Ascending aorta (tissue), 2 donors: ENCODE measurements at regions not wholly inside any gene's neighbourhood (a gene's known extent, or its start where the extent isn't known, plus 50 kb on each side); places are given as distances from the start of the nearest gene placed in this dataset.

Experiments
- DNase-seq, 2 donors: peaks; one replicate each; pipeline ENCODE4 v3.0.0-alpha.2; 2019; ENCODE audit warnings: low spot score in 2 of 2
- H3K27ac ChIP-seq, 2 donors: fragments of 200-600 bp; sonication (generic); one replicate each; pipeline ENCODE4 v1.5.1; 2016 to 2017; ENCODE audit warnings: mild to moderate bottlenecking in 1 of 2
- H3K27me3 ChIP-seq: fragments of 200-600 bp; sonication (generic); one replicate; pipeline ENCODE4 v1.5.1; 2017
- H3K36me3 ChIP-seq, 2 donors: fragments of 200-600 bp; sonication (generic); one replicate each; pipeline ENCODE4 v1.5.1; 2016
- H3K4me1 ChIP-seq, 2 donors: fragments of 200-600 bp; sonication (generic); one replicate each; pipeline ENCODE4 v1.5.1; 2016 to 2017; ENCODE audit warnings: mild to moderate bottlenecking in 1 of 2
- H3K4me3 ChIP-seq, 2 donors: fragments of 200-600 bp; sonication (generic); one replicate each; pipeline ENCODE4 v1.5.1; 2016 to 2017; ENCODE audit warnings: mild to moderate bottlenecking in 1 of 2
- H3K9me3 ChIP-seq, 2 donors: fragments of 200-600 bp; sonication (generic); one replicate each; pipeline ENCODE4 v1.5.1; 2016
- intact Hi-C: fragments of 100-400 bp; cut with DNase I; formaldehyde crosslinking; loops from one replicate; pipeline ENCODE4 v1.15.1; 2023
- TF ChIP-seq, protein P1 (sequence below), 3 experiments: fragments of 200-600 bp in 2 of 3; fragments of 450-650 bp in 1 of 3; sonication (generic) in 2 of 3; IDR thresholded peaks; one replicate each; pipeline ENCODE4 v1.5.1; 2016 to 2019; ENCODE audit warnings: antibody characterized with exemption in 3 of 3, mild to moderate bottlenecking in 1 of 3, moderate library complexity in 1 of 3

DNA sequence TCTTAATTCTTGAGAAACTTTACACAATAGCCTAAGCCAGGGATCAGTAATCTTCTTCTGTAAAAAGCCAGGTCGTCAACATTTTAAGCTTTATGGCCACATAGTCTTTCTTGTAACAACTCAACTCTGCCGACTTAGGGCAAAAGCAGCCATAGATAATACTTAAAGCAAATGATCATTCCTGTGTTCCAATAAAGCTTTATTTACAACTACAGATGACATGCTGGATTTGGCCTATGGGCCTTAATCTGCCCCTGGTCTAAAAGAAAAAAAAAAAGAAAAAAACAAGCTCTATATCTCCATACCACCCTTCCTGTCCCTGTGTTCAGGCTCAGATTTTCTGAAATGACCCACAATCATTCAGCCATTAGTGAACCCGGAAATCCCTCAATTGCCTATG lies 220.3 kb downstream of the ENC1 start:
- Histone ChIP-seq H3K9me3 (no peaks in the 10 kb centered on the region), H3K4me1 (no peaks in the 10 kb centered on the region), H3K27ac (no peak overlapping the region), H3K36me3 (no peaks in the 10 kb centered on the region), H3K4me3 (no peak overlapping the region), H3K27me3 (no peaks in the 10 kb centered on the region)
- intact Hi-C loops: no loop called here
- no peak for DNase-seq
- TF ChIP-seq, protein P1, sequence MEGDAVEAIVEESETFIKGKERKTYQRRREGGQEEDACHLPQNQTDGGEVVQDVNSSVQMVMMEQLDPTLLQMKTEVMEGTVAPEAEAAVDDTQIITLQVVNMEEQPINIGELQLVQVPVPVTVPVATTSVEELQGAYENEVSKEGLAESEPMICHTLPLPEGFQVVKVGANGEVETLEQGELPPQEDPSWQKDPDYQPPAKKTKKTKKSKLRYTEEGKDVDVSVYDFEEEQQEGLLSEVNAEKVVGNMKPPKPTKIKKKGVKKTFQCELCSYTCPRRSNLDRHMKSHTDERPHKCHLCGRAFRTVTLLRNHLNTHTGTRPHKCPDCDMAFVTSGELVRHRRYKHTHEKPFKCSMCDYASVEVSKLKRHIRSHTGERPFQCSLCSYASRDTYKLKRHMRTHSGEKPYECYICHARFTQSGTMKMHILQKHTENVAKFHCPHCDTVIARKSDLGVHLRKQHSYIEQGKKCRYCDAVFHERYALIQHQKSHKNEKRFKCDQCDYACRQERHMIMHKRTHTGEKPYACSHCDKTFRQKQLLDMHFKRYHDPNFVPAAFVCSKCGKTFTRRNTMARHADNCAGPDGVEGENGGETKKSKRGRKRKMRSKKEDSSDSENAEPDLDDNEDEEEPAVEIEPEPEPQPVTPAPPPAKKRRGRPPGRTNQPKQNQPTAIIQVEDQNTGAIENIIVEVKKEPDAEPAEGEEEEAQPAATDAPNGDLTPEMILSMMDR (IDR thresholded peaks at IDR 0.05): no peak

DNA sequence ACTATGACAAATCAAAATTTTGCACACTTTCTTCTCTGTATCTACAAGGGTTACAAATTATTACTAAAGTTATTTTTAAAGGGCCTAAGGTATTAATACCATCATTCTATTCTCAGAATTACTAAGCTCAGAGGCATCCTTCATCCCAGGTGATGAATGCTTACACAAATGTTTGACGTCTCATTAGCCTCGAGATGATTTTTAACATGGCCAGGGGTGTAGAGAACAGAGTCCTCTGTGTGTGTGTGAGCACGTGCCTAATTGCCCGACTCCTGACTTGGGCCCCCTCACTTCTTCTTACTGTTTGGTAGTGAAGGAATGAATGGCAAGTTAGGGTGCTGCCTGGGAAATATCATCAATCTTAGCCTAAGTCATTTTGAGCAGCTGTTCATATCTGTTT lies 221.1 kb downstream of the ENC1 start:
- no peak for DNase-seq
- Histone ChIP-seq H3K36me3 (no peaks in the 10 kb centered on the region), H3K27ac (no peak overlapping the region), H3K9me3 (no peaks in the 10 kb centered on the region), H3K27me3 (no peaks in the 10 kb centered on the region), H3K4me3 (no peak overlapping the region), H3K4me1 (no peaks in the 10 kb centered on the region)
- TF ChIP-seq, protein P1 (IDR thresholded peaks at IDR 0.05): no peak
- intact Hi-C loops: no loop called here

DNA sequence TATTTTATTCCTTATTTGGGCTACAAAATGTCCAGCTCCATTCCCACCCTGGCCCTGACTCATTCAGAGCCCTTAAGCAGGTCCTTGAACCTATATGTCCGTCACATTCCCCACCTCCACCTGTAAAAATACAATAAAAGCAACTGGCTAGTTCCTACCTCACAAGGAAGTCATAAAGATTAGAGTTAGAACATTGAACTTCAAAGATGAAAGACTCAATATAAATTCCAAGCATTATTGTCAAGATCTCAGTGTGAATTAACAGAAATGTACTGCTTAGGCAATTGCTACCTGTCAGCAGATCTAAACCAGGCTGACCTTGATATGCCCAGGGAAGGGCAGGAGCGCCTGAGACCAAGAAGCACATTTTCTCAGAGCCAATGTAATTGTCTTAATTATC lies 221.8 kb downstream of the ENC1 start:
- TF ChIP-seq, protein P1 (IDR thresholded peaks at IDR 0.05): no peak
- Histone ChIP-seq H3K4me1 (no peaks in the 10 kb centered on the region), H3K27me3 (no peaks in the 10 kb centered on the region), H3K4me3 (no peak overlapping the region), H3K36me3 (no peaks in the 10 kb centered on the region), H3K27ac (no peak overlapping the region), H3K9me3 (no peaks in the 10 kb centered on the region)
- intact Hi-C loops: no loop called here
- DNase-seq: no peak

DNA sequence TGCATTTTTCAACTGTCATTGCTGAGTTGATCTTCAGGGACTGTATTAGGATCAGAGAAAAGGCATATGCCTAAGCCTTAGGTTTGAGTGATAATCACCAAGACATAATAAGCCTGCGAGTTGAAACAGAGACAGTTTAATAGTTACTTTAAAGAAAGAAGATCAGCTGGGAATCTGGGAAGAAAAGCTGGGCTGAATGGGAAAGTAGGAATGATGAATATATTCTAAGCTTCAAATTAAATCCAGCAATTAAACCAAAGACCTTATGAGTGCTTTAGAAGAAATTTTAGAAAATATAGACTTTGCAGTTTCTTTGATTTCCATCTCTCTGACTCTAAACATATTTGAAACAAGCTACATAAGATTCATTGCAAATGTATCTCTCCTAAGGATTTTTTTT lies 222.3 kb downstream of the ENC1 start:
- TF ChIP-seq, protein P1 (IDR thresholded peaks at IDR 0.05): no peak
- no peak for DNase-seq
- intact Hi-C loops: no loop called here
- Histone ChIP-seq H3K4me3 (no peak overlapping the region), H3K36me3 (no peaks in the 10 kb centered on the region), H3K27ac (no peak overlapping the region), H3K27me3 (no peaks in the 10 kb centered on the region), H3K4me1 (no peaks in the 10 kb centered on the region), H3K9me3 (no peaks in the 10 kb centered on the region)

DNA sequence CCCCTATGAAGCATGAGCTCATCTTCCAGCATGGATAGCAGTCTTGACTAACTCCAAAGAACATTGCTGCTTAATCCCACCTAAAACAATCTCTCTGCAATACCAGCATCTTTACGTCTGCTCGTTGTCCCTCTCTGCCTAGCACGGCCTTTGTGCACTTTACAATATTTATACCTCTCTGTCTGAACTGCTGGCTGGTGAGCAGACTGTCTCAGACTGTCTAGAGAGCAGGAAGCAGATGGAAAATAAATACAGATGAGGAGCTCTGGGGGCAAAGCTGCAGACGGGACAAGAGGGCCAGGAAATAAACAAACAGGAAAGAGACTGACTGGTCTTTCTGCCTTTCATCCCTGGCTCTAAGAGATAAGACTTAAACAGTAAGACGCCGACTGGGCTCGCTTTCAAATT lies 224.8 kb downstream of the ENC1 start:
- no peak overlapping the region for H3K4me3 ChIP-seq
- no peak overlapping the region for H3K27ac ChIP-seq
- H3K4me1 ChIP-seq: no peaks in the 10 kb centered on the region
- intact Hi-C loops: no loop called here
- DNase-seq: no peak
- TF ChIP-seq, protein P1 (IDR thresholded peaks at IDR 0.05): no peak
- H3K27me3 ChIP-seq: no peaks in the 10 kb centered on the region
- H3K9me3 ChIP-seq: no peaks in the 10 kb centered on the region
- no peaks in the 10 kb centered on the region for H3K36me3 ChIP-seq

DNA sequence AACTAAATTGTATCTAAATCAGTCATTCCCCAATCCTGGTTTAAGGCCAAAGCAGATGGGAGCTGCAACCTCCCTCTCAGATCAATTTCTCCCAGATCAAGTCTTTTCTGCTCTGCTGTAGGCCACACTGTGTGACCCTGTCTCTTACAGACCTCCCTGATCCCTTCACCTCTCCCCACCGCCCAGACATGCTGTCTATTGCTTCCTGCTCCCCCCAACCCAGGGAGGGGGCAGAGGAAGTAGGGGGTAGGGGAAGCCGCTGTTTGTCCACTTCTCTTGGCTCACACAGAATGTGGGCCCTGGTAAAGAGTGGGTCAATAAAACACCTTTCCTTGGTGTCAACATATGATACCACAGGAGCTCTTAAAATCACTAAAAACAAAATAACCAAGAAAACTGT lies 226.3 kb downstream of the ENC1 start:
- H3K27ac ChIP-seq: no peak overlapping the region
- DNase-seq: no peak
- intact Hi-C loops: no loop called here
- no peaks in the 10 kb centered on the region for H3K27me3 ChIP-seq
- H3K4me1 ChIP-seq: no peaks in the 10 kb centered on the region
- no peaks in the 10 kb centered on the region for H3K9me3 ChIP-seq
- TF ChIP-seq, protein P1 (IDR thresholded peaks at IDR 0.05): no peak
- H3K36me3 ChIP-seq: no peaks in the 10 kb centered on the region
- H3K4me3 ChIP-seq: no peak overlapping the region
